ENCODE measurements at regions not wholly inside any gene's neighbourhood (a gene's known extent, or its start where the extent isn't known, plus 50 kb on each side); places are given as distances from the start of the nearest gene placed in this dataset.

DNA sequence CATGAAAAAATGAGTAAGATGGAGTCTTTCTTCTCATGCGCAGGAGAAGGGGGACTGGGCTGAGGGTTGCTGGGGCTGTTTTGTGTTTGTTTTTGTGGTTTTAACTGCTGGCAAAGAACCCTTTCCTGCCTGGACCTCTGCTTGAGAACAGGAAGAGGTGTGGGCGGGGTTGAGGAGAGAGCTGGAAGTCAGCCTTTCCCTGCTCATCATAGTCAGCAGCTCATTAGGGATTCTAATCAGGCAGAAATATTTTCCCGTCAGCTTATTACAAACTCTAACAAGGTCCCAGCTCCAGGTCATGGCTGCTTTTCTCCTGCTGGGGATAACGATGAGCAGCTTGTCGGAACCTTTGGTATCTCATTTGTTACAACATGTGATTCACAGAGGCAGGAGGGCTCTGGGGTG lies 185.0 kb upstream of the NRXN3 start:
- TF ChIP-seq, protein P1, sequence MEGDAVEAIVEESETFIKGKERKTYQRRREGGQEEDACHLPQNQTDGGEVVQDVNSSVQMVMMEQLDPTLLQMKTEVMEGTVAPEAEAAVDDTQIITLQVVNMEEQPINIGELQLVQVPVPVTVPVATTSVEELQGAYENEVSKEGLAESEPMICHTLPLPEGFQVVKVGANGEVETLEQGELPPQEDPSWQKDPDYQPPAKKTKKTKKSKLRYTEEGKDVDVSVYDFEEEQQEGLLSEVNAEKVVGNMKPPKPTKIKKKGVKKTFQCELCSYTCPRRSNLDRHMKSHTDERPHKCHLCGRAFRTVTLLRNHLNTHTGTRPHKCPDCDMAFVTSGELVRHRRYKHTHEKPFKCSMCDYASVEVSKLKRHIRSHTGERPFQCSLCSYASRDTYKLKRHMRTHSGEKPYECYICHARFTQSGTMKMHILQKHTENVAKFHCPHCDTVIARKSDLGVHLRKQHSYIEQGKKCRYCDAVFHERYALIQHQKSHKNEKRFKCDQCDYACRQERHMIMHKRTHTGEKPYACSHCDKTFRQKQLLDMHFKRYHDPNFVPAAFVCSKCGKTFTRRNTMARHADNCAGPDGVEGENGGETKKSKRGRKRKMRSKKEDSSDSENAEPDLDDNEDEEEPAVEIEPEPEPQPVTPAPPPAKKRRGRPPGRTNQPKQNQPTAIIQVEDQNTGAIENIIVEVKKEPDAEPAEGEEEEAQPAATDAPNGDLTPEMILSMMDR (IDR thresholded peaks at IDR 0.05; ENCODE audit: unreplicated experiment), result no peak
- Mint-ChIP-seq H3K9me3 (ENCODE audit: unreplicated experiment) (no peaks in the 10 kb centered on the region), H3K36me3 (ENCODE audit: low read depth, unreplicated experiment) (no peaks in the 10 kb centered on the region), H3K27me3 (ENCODE audit: unreplicated experiment) (peaks cover 2% of the 10 kb centered on the region), H3K4me3 (ENCODE audit: unreplicated experiment) (no peak overlapping the region), H3K4me1 (ENCODE audit: unreplicated experiment) (peaks cover 13% of the 10 kb centered on the region), H3K27ac (ENCODE audit: unreplicated experiment) (peak overlapping the region; percentile 13)
- no peak for DNase-seq (ENCODE audit: low spot score)

DNA sequence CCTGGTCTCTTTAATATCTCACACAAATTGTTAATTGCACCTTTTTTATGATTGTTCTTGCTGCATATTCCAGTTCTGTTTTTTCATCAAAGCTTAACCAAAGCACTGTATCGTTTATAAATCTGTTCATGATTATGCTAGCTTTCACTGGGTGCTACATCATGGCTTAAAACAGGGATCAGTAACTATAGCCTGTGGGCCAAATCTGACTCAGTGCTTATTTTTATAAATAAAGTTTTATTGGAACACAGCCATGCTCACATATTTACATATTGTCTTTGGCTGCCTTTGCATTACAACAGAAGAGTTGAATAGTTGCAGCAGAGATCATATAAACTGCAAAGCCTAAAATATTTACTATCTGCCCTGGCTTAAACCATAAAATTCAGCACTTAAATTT lies 183.4 kb upstream of the NRXN3 start:
- TF ChIP-seq, protein P1 (IDR thresholded peaks at IDR 0.05; ENCODE audit: unreplicated experiment), result no peak
- Mint-ChIP-seq H3K36me3 (ENCODE audit: low read depth, unreplicated experiment) (no peaks in the 10 kb centered on the region), H3K9me3 (ENCODE audit: unreplicated experiment) (no peaks in the 10 kb centered on the region), H3K4me3 (ENCODE audit: unreplicated experiment) (no peak overlapping the region), H3K4me1 (ENCODE audit: unreplicated experiment) (peaks cover 9% of the 10 kb centered on the region), H3K27me3 (ENCODE audit: unreplicated experiment) (no peaks in the 10 kb centered on the region), H3K27ac (ENCODE audit: unreplicated experiment) (no peak overlapping the region)
- no peak for DNase-seq (ENCODE audit: low spot score)

DNA sequence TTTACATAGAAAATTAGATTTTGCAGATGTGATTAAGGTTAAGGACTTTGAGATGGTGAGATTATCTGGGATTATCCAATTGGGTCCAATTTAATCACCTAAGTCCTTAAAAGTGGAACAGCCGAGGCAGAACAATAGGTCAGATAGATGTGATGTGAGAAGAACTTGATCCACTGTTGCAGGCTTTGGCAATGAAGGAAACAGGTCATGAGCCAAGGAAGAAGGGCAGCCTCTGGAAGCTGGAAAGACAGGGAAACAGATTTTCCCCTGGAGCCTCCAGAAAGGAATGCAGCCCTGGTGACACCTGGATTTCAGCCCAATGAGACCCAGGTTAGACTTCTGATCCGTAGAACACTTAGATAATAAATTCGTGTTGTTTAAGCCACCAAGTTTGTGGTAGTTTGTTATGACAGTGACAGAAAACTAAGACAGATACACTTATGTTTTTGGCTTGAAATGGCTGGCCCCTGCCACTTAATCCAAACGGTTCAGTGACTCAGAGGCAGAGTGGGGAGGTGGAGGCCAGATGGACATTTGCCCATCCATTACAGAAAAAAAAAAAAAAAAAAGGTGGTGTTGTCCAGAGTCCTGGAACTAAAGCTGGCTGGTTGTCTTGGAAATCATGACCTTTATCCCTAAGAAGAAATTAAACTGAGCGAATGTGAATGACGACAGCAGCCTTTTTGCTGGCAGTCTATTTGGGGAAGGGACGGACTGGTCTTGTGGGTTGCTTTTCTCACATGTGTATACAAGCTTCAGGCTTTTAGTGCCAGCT lies 181.9 kb upstream of the NRXN3 start:
- TF ChIP-seq, protein P1 (IDR thresholded peaks at IDR 0.05; ENCODE audit: unreplicated experiment), result no peak
- Mint-ChIP-seq H3K36me3 (ENCODE audit: low read depth, unreplicated experiment) (no peaks in the 10 kb centered on the region), H3K4me3 (ENCODE audit: unreplicated experiment) (no peak overlapping the region), H3K27ac (ENCODE audit: unreplicated experiment) (no peak overlapping the region), H3K9me3 (ENCODE audit: unreplicated experiment) (no peaks in the 10 kb centered on the region), H3K4me1 (ENCODE audit: unreplicated experiment) (peaks cover 7% of the 10 kb centered on the region), H3K27me3 (ENCODE audit: unreplicated experiment) (no peaks in the 10 kb centered on the region)
- DNase-seq (ENCODE audit: low spot score), result no peak

DNA sequence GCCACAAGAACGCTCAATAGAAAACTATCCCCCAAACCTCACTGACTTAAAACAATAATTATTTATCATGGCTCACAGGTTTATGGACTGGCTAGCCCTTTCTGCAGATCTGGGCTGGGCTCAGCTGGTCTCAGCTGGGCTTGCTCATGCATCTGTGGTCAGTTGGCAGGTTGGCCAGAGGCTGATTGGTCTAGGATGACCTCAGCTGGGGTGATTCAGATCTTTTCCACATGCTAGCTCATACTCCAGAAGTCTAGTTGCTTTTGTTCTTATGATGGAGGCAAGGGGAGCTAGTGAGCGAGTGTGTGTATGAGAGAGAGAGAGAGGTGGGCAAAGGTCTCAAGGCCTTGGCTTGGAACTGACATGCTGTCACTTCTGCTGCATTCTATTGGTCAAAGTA lies 181.2 kb upstream of the NRXN3 start:
- no peaks in the 10 kb centered on the region for H3K36me3 Mint-ChIP-seq (ENCODE audit: low read depth, unreplicated experiment)
- no peak for DNase-seq (ENCODE audit: low spot score)
- TF ChIP-seq, protein P1 (IDR thresholded peaks at IDR 0.05; ENCODE audit: unreplicated experiment), result no peak
- no peak overlapping the region for H3K4me3 Mint-ChIP-seq (ENCODE audit: unreplicated experiment)
- H3K27me3 Mint-ChIP-seq (ENCODE audit: unreplicated experiment), result no peaks in the 10 kb centered on the region
- H3K9me3 Mint-ChIP-seq (ENCODE audit: unreplicated experiment), result no peaks in the 10 kb centered on the region
- no peak overlapping the region for H3K27ac Mint-ChIP-seq (ENCODE audit: unreplicated experiment)
- H3K4me1 Mint-ChIP-seq (ENCODE audit: unreplicated experiment), result peaks cover 7% of the 10 kb centered on the region

DNA sequence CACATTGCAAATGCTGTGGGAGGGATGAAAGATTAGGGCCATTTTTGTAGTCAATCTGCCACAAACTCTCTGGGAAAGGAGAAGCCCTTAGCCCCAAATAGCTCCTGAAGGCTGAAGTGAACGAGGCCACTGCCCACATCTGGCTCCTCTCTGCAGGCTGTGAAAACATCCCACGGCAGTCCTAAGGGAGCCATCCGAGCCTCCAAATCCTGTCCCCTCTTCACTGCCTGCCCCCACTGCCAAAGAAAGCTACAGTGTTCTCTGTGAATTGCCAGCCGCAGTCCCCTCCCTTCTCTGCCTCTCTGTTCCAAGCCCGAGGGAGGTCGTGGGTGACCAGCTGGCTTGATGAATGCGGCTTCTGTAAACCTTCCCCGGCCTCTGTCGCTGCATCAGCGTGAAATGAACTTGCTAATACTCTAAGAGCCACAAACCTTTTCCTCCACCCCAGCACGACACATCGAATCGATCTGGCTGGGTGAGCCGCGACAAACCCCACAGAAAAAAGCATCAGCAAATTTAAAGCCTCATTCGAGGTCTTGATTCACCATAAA lies 180.7 kb upstream of the NRXN3 start:
- TF ChIP-seq, protein P1 (IDR thresholded peaks at IDR 0.05; ENCODE audit: unreplicated experiment), result no peak
- H3K4me1 Mint-ChIP-seq (ENCODE audit: unreplicated experiment), result peaks cover 7% of the 10 kb centered on the region
- no peaks in the 10 kb centered on the region for H3K36me3 Mint-ChIP-seq (ENCODE audit: low read depth, unreplicated experiment)

More for the DNA sequence above, 180.7 kb upstream of the NRXN3 start:
- no peaks in the 10 kb centered on the region for H3K27me3 Mint-ChIP-seq (ENCODE audit: unreplicated experiment)
- H3K27ac Mint-ChIP-seq (ENCODE audit: unreplicated experiment), result no peak overlapping the region
- H3K9me3 Mint-ChIP-seq (ENCODE audit: unreplicated experiment), result no peaks in the 10 kb centered on the region
- no peak overlapping the region for H3K4me3 Mint-ChIP-seq (ENCODE audit: unreplicated experiment)
- no peak for DNase-seq (ENCODE audit: low spot score)
